ENCODE measurements at regions not wholly inside any gene's neighbourhood (a gene's known extent, or its start where the extent isn't known, plus 50 kb on each side); places are given as distances from the start of the nearest gene placed in this dataset.

GRCh38 chr4:188198982-188199792 is 59.9 kb downstream of the TRIML1 start:
- POLR2A ChIA-PET = no interaction called here
- Histone ChIP-seq H3K27ac (ENCODE audit: low read depth, low read length) (no peak overlapping the region), H3K27me3 (ENCODE audit: insufficient read depth, low read length) (no peaks in the 10 kb centered on the region), H2AFZ (ENCODE audit: low read depth, low read length, poor library complexity, severe bottlenecking) (peak overlapping the region; percentile 45), H3K9ac (ENCODE audit: low read length) (no peak overlapping the region), H3K79me2 (ENCODE audit: insufficient read depth, low read length) (no peaks in the 10 kb centered on the region), H3K4me1 (ENCODE audit: control insufficient read depth in 1 of 2, insufficient read depth in 2 of 2, low read length in 2 of 2) (peaks cover 0 to 3% of the 10 kb centered on the region in 2 experiments; a peak in 1 of 4 replicates), H3K4me2 (ENCODE audit: low read length) (no peak overlapping the region), H3K4me3 (replicated peaks in 1 of 2; ENCODE audit: low read depth in 1 of 2, low read length in 2 of 2) (no peak overlapping the region), H3K9me2 (ENCODE audit: insufficient read depth) (no peaks in the 10 kb centered on the region), H3K36me3 (ENCODE audit: control insufficient read depth in 1 of 2, insufficient read depth in 2 of 2, low read length in 2 of 2) (no peaks in the 10 kb centered on the region), H4K20me1 (ENCODE audit: insufficient read depth) (no peaks in the 10 kb centered on the region), H3K9me3 (ENCODE audit: control insufficient read depth in 1 of 2, insufficient read depth in 1 of 2, low read depth in 1 of 2, low read length in 2 of 2) (no peaks in the 10 kb centered on the region)
- ATAC-seq (no peak), DNase-seq (ENCODE audit: low read depth, low spot score) (no peak)
- TF ChIP-seq POLR2AphosphoS5 (IDR thresholded peaks at IDR 0.05; ENCODE audit: low read depth, low read length) = no peak
- CTCF ChIA-PET = no interaction called here
- intact Hi-C loops (cut with micrococcal nuclease) = no loop called here
- no TSS peak for BruUV-seq (replicated peaks)
- RAD21 ChIA-PET (ENCODE audit: low non-redundant PET in 1 of 2, low total read pairs in 2 of 2, uncharacterized antibody in 2 of 2, unreplicated experiment in 2 of 2) = no interaction called here

GRCh38 chr4:188201851-188202250 is 62.6 kb downstream of the TRIML1 start:
- H3K36me3 ChIP-seq (ENCODE audit: control insufficient read depth in 1 of 2, insufficient read depth in 2 of 2, low read length in 2 of 2) = no peaks in the 10 kb centered on the region
- H3K27ac ChIP-seq (ENCODE audit: low read depth, low read length) = no peak overlapping the region
- H3K79me2 ChIP-seq (ENCODE audit: insufficient read depth, low read length) = no peaks in the 10 kb centered on the region
- H4K20me1 ChIP-seq (ENCODE audit: insufficient read depth) = no peaks in the 10 kb centered on the region
- intact Hi-C loops (cut with micrococcal nuclease) = no loop called here
- ATAC-seq (no peak), DNase-seq (ENCODE audit: low read depth, low spot score) (no peak)
- no peak overlapping the region for H3K4me3 ChIP-seq (replicated peaks in 1 of 2; ENCODE audit: low read depth in 1 of 2, low read length in 2 of 2)
- POLR2A ChIA-PET = no interaction called here
- no peak overlapping the region for H2AFZ ChIP-seq (ENCODE audit: low read depth, low read length, poor library complexity, severe bottlenecking)
- H3K9ac ChIP-seq (ENCODE audit: low read length) = no peak overlapping the region
- no peak for TF ChIP-seq JUND (IDR thresholded peaks at IDR 0.05)
- no peak for TF ChIP-seq SP1 (IDR thresholded peaks at IDR 0.05; ENCODE audit: low read depth)
- TF ChIP-seq MAX (IDR thresholded peaks at IDR 0.05) = no peak
- TF ChIP-seq CBX3 (IDR thresholded peaks at IDR 0.05; ENCODE audit: low read depth) = no peak
- no peak for TF ChIP-seq RAD21 (IDR thresholded peaks at IDR 0.05; ENCODE audit: low read depth)
- no peak for TF ChIP-seq CTCF (IDR thresholded peaks at IDR 0.05 in 2 of 3, conservative IDR thresholded peaks at IDR 0.05 in 1 of 3; ENCODE audit: borderline replicate concordance in 1 of 3, insufficient read depth in 1 of 3, low read depth in 2 of 3, low read length in 2 of 3)
- no peak for TF ChIP-seq EGR1 (IDR thresholded peaks at IDR 0.05; ENCODE audit: low read depth)
- no peak for TF ChIP-seq YY1 (IDR thresholded peaks at IDR 0.05; ENCODE audit: extremely low read depth, insufficient replicate concordance, low read depth, low read length)
- TF ChIP-seq TCF7L2 (IDR thresholded peaks at IDR 0.05; ENCODE audit: borderline replicate concordance, extremely low read depth, insufficient read depth, insufficient read length) = no peak
- TF ChIP-seq ZNF274 (IDR thresholded peaks at IDR 0.05; ENCODE audit: low read depth, low read length) = no peak
- TF ChIP-seq CEBPB (IDR thresholded peaks at IDR 0.05; ENCODE audit: low read depth) = no peak
- no peaks in the 10 kb centered on the region for H3K9me3 ChIP-seq (ENCODE audit: control insufficient read depth in 1 of 2, insufficient read depth in 1 of 2, low read depth in 1 of 2, low read length in 2 of 2)
- H3K9me2 ChIP-seq (ENCODE audit: insufficient read depth) = no peaks in the 10 kb centered on the region
- no TSS peak for BruUV-seq (replicated peaks)
- RAD21 ChIA-PET (ENCODE audit: low non-redundant PET in 1 of 2, low total read pairs in 2 of 2, uncharacterized antibody in 2 of 2, unreplicated experiment in 2 of 2) = no interaction called here
- CTCF ChIA-PET = no interaction called here
- H3K27me3 ChIP-seq (ENCODE audit: insufficient read depth, low read length) = no peaks in the 10 kb centered on the region
- no peaks in the 10 kb centered on the region for H3K4me1 ChIP-seq (ENCODE audit: control insufficient read depth in 1 of 2, insufficient read depth in 2 of 2, low read length in 2 of 2)
- no peak overlapping the region for H3K4me2 ChIP-seq (ENCODE audit: low read length)
